Epithelial cell of esophagus (primary cell): ENCODE measurements at regions not wholly inside any gene's neighbourhood (a gene's known extent, or its start where the extent isn't known, plus 50 kb on each side); places are given as distances from the start of the nearest gene placed in this dataset.

ENCODE experiments used
- DNase-seq: peaks from one replicate; pipeline ENCODE4 v3.0.0; 2010; ENCODE audit warnings: low read depth
- H3K4me3 ChIP-seq: 2 replicates; pipeline ENCODE4 v1.5.1; 2011; ENCODE audit warnings: mild to moderate bottlenecking, low read length, control low read depth
- CTCF ChIP-seq: IDR thresholded peaks from 2 replicates; pipeline ENCODE4 v1.5.1; 2011; ENCODE audit warnings: low read depth, mild to moderate bottlenecking, low read length, control low read depth, inconsistent platforms; ENCODE audit not compliant: insufficient read depth; ENCODE audit errors: missing control alignments

- H3K4me3 ChIP-seq, result no peak overlapping the region
- no peak for TF ChIP-seq CTCF
- DNase-seq, result no peak
Observed at GRCh38 chr18:38074298-38074876, 508.8 kb upstream of the CELF4 start.

GRCh38 chr18:38067821-38068220 is 502.2 kb upstream of the CELF4 start:
- TF ChIP-seq CTCF, result no peak
- no peak overlapping the region for H3K4me3 ChIP-seq
- no peak for DNase-seq

GRCh38 chr18:38067086-38067485 is 501.5 kb upstream of the CELF4 start:
- no peak overlapping the region for H3K4me3 ChIP-seq
- TF ChIP-seq CTCF, result no peak
- DNase-seq, result no peak

GRCh38 chr18:38052879-38053590 is 487.4 kb upstream of the CELF4 start:
- peak; percentile 78 for DNase-seq
- no peak for TF ChIP-seq CTCF
- H3K4me3 ChIP-seq, result no peak overlapping the region

- H3K4me3 ChIP-seq, result no peak overlapping the region
- DNase-seq, result no peak
- no peak for TF ChIP-seq CTCF
Observed at GRCh38 chr18:38047820-38048219, 482.2 kb upstream of the CELF4 start.

- no peak for DNase-seq
- H3K4me3 ChIP-seq, result no peak overlapping the region
- TF ChIP-seq CTCF, result no peak
Observed at GRCh38 chr18:38046651-38047050, 481.1 kb upstream of the CELF4 start.

GRCh38 chr18:38045845-38046244 is 480.2 kb upstream of the CELF4 start:
- TF ChIP-seq CTCF, result no peak
- H3K4me3 ChIP-seq, result no peak overlapping the region
- no peak for DNase-seq
